SK-N-MC (cell line): ENCODE measurements at regions not wholly inside any gene's neighbourhood (a gene's known extent, or its start where the extent isn't known, plus 50 kb on each side); places are given as distances from the start of the nearest gene placed in this dataset.

Experiments used
- EZH2 ChIP-seq: fragments of 200-600 bp; sonication (generic); IDR thresholded peaks from one replicate; pipeline ENCODE4 v1.6.1; 2017; ENCODE audit warnings: antibody characterized with exemption
- FOXP2 ChIP-seq: optimal IDR thresholded peaks from 2 replicates; pipeline ENCODE3; 2011; ENCODE audit warnings: mild to moderate bottlenecking, moderate library complexity; ENCODE audit not compliant: insufficient read depth; ENCODE audit errors: extremely low read length, control extremely low read depth
- POLR2AphosphoS5 ChIP-seq: IDR thresholded peaks from 2 replicates; pipeline ENCODE4 v1.6.1; 2012; ENCODE audit warnings: mild to moderate bottlenecking, low read depth, low read length, borderline replicate concordance

DNA sequence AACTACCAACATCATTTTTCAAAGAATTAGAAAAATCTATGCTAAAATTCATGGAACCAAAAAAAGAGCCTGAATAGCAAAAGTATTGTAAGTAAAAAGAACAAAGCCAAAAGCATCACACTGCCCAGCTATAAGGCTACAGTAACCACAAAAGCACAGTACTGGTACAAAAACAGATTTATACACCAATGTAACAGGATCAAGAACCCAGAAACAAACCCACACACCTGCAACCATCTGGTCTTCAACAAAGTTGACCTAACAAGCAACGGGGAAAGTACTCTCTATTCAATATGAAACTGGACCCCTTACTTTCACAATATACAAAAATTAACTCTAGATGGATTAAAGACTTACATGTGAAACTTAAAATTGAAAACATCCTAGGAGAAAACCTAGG lies 94.2 kb upstream of the TARS1 start:
- no peak for TF ChIP-seq EZH2
- no peak for TF ChIP-seq POLR2AphosphoS5
- no peak for TF ChIP-seq FOXP2
